ENCODE measurements at regions not wholly inside any gene's neighbourhood (a gene's known extent, or its start where the extent isn't known, plus 50 kb on each side); places are given as distances from the start of the nearest gene placed in this dataset.
"Not testable (repeated sequence)": the region's sequence is repeated elsewhere in the genome, so short reads cannot be mapped to it uniquely, and the experiment has no call there.

- DNase-seq: peak; percentile 48
Observed at GRCh38 chr13:24997367-24997967, 98.5 kb upstream of the PABPC3 start.

- no peak for DNase-seq
Observed at GRCh38 chr13:24998433-24998832, 97.5 kb upstream of the PABPC3 start.

- no peak for DNase-seq
Observed at GRCh38 chr13:25001476-25002206, 94.3 kb upstream of the PABPC3 start.

GRCh38 chr13:25002311-25002710 lies 93.6 kb upstream of the PABPC3 start:
- DNase-seq: not testable (repeated sequence)

- DNase-seq: not testable (repeated sequence)
Observed at GRCh38 chr13:25004489-25004888, 91.4 kb upstream of the PABPC3 start.

- DNase-seq: peak; percentile 11
Observed at GRCh38 chr13:25005050-25005497, 90.9 kb upstream of the PABPC3 start.

GRCh38 chr13:25007389-25007788 lies 88.5 kb upstream of the PABPC3 start:
- not testable (repeated sequence) for DNase-seq

GRCh38 chr13:25014398-25014973 lies 81.5 kb upstream of the PABPC3 start:
- not testable (repeated sequence) for DNase-seq

GRCh38 chr13:25017176-25017575 lies 78.8 kb upstream of the PABPC3 start:
- DNase-seq: not testable (repeated sequence)

GRCh38 chr13:25017808-25018728 lies 77.9 kb upstream of the PABPC3 start:
- DNase-seq: peak; percentile 81

GRCh38 chr13:25018729-25019115 lies 77.2 kb upstream of the PABPC3 start:
- peak; percentile 12 for DNase-seq

GRCh38 chr13:25019741-25020140 lies 76.2 kb upstream of the PABPC3 start:
- not testable (repeated sequence) for DNase-seq

GRCh38 chr13:25024175-25024574 lies 71.8 kb upstream of the PABPC3 start:
- no peak for DNase-seq

GRCh38 chr13:25032160-25032559 lies 63.8 kb upstream of the PABPC3 start:
- no peak for DNase-seq

- DNase-seq: no peak
Observed at GRCh38 chr13:25034173-25034572, 61.8 kb upstream of the PABPC3 start.

GRCh38 chr13:25037057-25037813 lies 58.7 kb upstream of the PABPC3 start:
- peak; percentile 75 for DNase-seq

GRCh38 chr13:25042151-25042865 lies 53.6 kb upstream of the PABPC3 start:
- DNase-seq: no peak

- DNase-seq: no peak
Observed at GRCh38 chr13:25044071-25044470, 51.9 kb upstream of the PABPC3 start.
